Astrocyte of the cerebellum (primary cell): ENCODE measurements at regions not wholly inside any gene's neighbourhood (a gene's known extent, or its start where the extent isn't known, plus 50 kb on each side); places are given as distances from the start of the nearest gene placed in this dataset.

Experiments used
- DNase-seq: peaks from one replicate; pipeline ENCODE4 v3.0.0-alpha.2; 2011; ENCODE audit warnings: low read depth
- H3K4me3 ChIP-seq: 2 replicates; pipeline ENCODE4 v1.5.1; 2011; ENCODE audit warnings: mild to moderate bottlenecking, low read depth, low read length, moderate library complexity
- CTCF ChIP-seq: IDR thresholded peaks from 2 replicates; pipeline ENCODE4 v1.5.1; 2012; ENCODE audit warnings: low read length, low read depth, moderate library complexity, mild to moderate bottlenecking; ENCODE audit errors: missing control alignments
- in situ Hi-C: cut with HindIII; loops from 2 replicates; pipeline ENCODE4 v1.10.0; 2017; ENCODE audit warnings: low sequenced_read_pairs

- H3K4me3 ChIP-seq: no peak overlapping the region
- DNase-seq: no peak
- in situ Hi-C loops: no loop called here
- TF ChIP-seq CTCF: no peak
Measured at GRCh38 chr15:96413657-96414056, 83.2 kb downstream of the NR2F2 start.

GRCh38 chr15:96414875-96415274 is 84.4 kb downstream of the NR2F2 start:
- TF ChIP-seq CTCF: no peak
- in situ Hi-C loops: no loop called here
- no peak for DNase-seq
- H3K4me3 ChIP-seq: no peak overlapping the region

GRCh38 chr15:96415513-96416217 is 85.2 kb downstream of the NR2F2 start:
- no peak for DNase-seq
- TF ChIP-seq CTCF: no peak
- in situ Hi-C loops: no loop called here
- H3K4me3 ChIP-seq: no peak overlapping the region

- DNase-seq: no peak
- in situ Hi-C loops: no loop called here
- peak overlapping the region; percentile 21 for H3K4me3 ChIP-seq
- TF ChIP-seq CTCF: no peak
Measured at GRCh38 chr15:96416218-96416933, 85.9 kb downstream of the NR2F2 start.

- no peak for TF ChIP-seq CTCF
- peak overlapping the region; percentile 21 for H3K4me3 ChIP-seq
- in situ Hi-C loops: no loop called here
- DNase-seq: no peak
Measured at GRCh38 chr15:96416934-96417759, 86.6 kb downstream of the NR2F2 start.

- H3K4me3 ChIP-seq: no peak overlapping the region
- no peak for DNase-seq
- no peak for TF ChIP-seq CTCF
- in situ Hi-C loops: no loop called here
Measured at GRCh38 chr15:96417760-96418130, 87.2 kb downstream of the NR2F2 start.
